RWPE2 (cell line): ENCODE measurements at regions not wholly inside any gene's neighbourhood (a gene's known extent, or its start where the extent isn't known, plus 50 kb on each side); places are given as distances from the start of the nearest gene placed in this dataset.

Experiments
- ATAC-seq: fragments of 200-7000 bp; cut with Tn5 transposase; 3 replicates; pipeline ENCODE4 v1.9.1; 2021; ENCODE audit warnings: low read depth
- DNase-seq: peaks from one replicate; pipeline ENCODE4 v3.0.0-alpha.2; 2020; ENCODE audit warnings: low spot score
- H3K27ac ChIP-seq: fragments of 450-650 bp; 2 replicates; pipeline ENCODE4 v1.5.1; 2017; ENCODE audit warnings: mild to moderate bottlenecking; ENCODE audit not compliant: poor library complexity, severe bottlenecking
- H3K27me3 ChIP-seq: fragments of 250-450 bp; sonication (Bioruptor Pico); 2 replicates; pipeline ENCODE4 v1.5.1; 2021; ENCODE audit warnings: mild to moderate bottlenecking, moderate library complexity; ENCODE audit not compliant: insufficient read depth, poor library complexity, severe bottlenecking
- H3K36me3 ChIP-seq: fragments of 250-450 bp; sonication (Bioruptor Pico); 2 replicates; pipeline ENCODE4 v1.5.1; 2020; ENCODE audit warnings: low read depth, mild to moderate bottlenecking, moderate library complexity
- H3K4me1 ChIP-seq: fragments of 250-450 bp; sonication (Bioruptor Pico); 2 replicates; pipeline ENCODE4 v1.5.1; 2021; ENCODE audit warnings: mild to moderate bottlenecking, moderate library complexity; ENCODE audit not compliant: insufficient read depth, poor library complexity, severe bottlenecking
- H3K4me3 ChIP-seq: fragments of 250-450 bp; sonication (Bioruptor Pico); 2 replicates; pipeline ENCODE4 v1.5.1; 2021; ENCODE audit warnings: mild to moderate bottlenecking, moderate library complexity; ENCODE audit not compliant: severe bottlenecking
- H3K9me3 ChIP-seq: fragments of 250-450 bp; sonication (Bioruptor Pico); 2 replicates; pipeline ENCODE4 v1.5.1; 2021; ENCODE audit warnings: mild to moderate bottlenecking, moderate library complexity; ENCODE audit not compliant: severe bottlenecking
- CTCF ChIP-seq: fragments of 450-650 bp; IDR thresholded peaks from one replicate; pipeline ENCODE4 v1.5.1; 2017; ENCODE audit warnings: mild to moderate bottlenecking, moderate library complexity; ENCODE audit not compliant: poor library complexity, severe bottlenecking

- no peak for TF ChIP-seq CTCF
- no peaks in the 10 kb centered on the region for H3K36me3 ChIP-seq
- no peak overlapping the region for H3K27ac ChIP-seq
- H3K9me3 ChIP-seq = no peaks in the 10 kb centered on the region
- no peak overlapping the region for H3K4me3 ChIP-seq
- DNase-seq (no peak), ATAC-seq (no peak)
- no peaks in the 10 kb centered on the region for H3K4me1 ChIP-seq
- no peaks in the 10 kb centered on the region for H3K27me3 ChIP-seq
Observed at GRCh38 chr3:34001990-34002389, 203.6 kb downstream of the PDCD6IP start.

- H3K27me3 ChIP-seq = no peaks in the 10 kb centered on the region
- no peak for DNase-seq
- no peak overlapping the region for H3K27ac ChIP-seq
- H3K36me3 ChIP-seq = no peaks in the 10 kb centered on the region
- H3K4me1 ChIP-seq = no peaks in the 10 kb centered on the region
- ATAC-seq = no peak
- H3K4me3 ChIP-seq = no peak overlapping the region
- TF ChIP-seq CTCF = no peak
- no peaks in the 10 kb centered on the region for H3K9me3 ChIP-seq
Observed at GRCh38 chr3:34002569-34003100, 204.2 kb downstream of the PDCD6IP start.

- ATAC-seq (peak; percentile 27; the same call in 1 of the 3 replicates), DNase-seq (no peak)
- H3K4me1 ChIP-seq = no peaks in the 10 kb centered on the region
- no peak for TF ChIP-seq CTCF
- H3K27ac ChIP-seq = no peak overlapping the region
- H3K36me3 ChIP-seq = no peaks in the 10 kb centered on the region
- H3K27me3 ChIP-seq = no peaks in the 10 kb centered on the region
- no peaks in the 10 kb centered on the region for H3K9me3 ChIP-seq
- H3K4me3 ChIP-seq = no peak overlapping the region
Observed at GRCh38 chr3:34005886-34006285, 207.5 kb downstream of the PDCD6IP start.

- Histone ChIP-seq H3K36me3 (no peaks in the 10 kb centered on the region), H3K27me3 (no peaks in the 10 kb centered on the region), H3K27ac (no peak overlapping the region), H3K4me3 (no peak overlapping the region), H3K9me3 (no peaks in the 10 kb centered on the region), H3K4me1 (peaks cover 16% of the 10 kb centered on the region)
- ATAC-seq = no peak
- DNase-seq = no peak
- no peak for TF ChIP-seq CTCF
Observed at GRCh38 chr3:34008191-34008590, 209.8 kb downstream of the PDCD6IP start.
